Mesothelial cell of epicardium (in vitro differentiated cells): ENCODE measurements at regions not wholly inside any gene's neighbourhood (a gene's known extent, or its start where the extent isn't known, plus 50 kb on each side); places are given as distances from the start of the nearest gene placed in this dataset.
A peak's percentile ranks its signal among the peaks of the same experiment; 100 is the strongest.

ENCODE experiments used
- DNase-seq, 2 experiments: peaks; one replicate each; pipeline ENCODE4 v3.0.0; 2021; ENCODE audit warnings: low spot score in 2 of 2; ENCODE audit not compliant: unreplicated experiment in 2 of 2
- H3K27ac Mint-ChIP-seq: 2 replicates; pipeline ENCODE4 v1.8.0; 2021; ENCODE audit warnings: mixed read lengths
- H3K27me3 Mint-ChIP-seq: 2 replicates; pipeline ENCODE4 v1.8.0; 2021; ENCODE audit warnings: low read depth, mixed read lengths
- H3K36me3 Mint-ChIP-seq: 2 replicates; pipeline ENCODE4 v1.8.0; 2021; ENCODE audit warnings: mixed read lengths
- H3K4me1 Mint-ChIP-seq: 2 replicates; pipeline ENCODE4 v1.8.0; 2021; ENCODE audit warnings: mixed read lengths
- H3K4me3 Mint-ChIP-seq: 2 replicates; pipeline ENCODE4 v1.8.0; 2021; ENCODE audit warnings: mild to moderate bottlenecking, moderate library complexity, mixed read lengths
- H3K9me3 Mint-ChIP-seq: 2 replicates; pipeline ENCODE4 v1.8.0; 2021; ENCODE audit warnings: mixed read lengths
- CTCF ChIP-seq: fragments of 200-600 bp; sonication (generic); IDR thresholded peaks from one replicate; pipeline ENCODE4 v1.5.0; 2021; ENCODE audit warnings: antibody characterized with exemption; ENCODE audit not compliant: unreplicated experiment

GRCh38 chr1:39085174-39085573, 59.0 kb downstream of the NDUFS5 start:
- DNase-seq, result no peak
- no peak overlapping the region for H3K4me3 Mint-ChIP-seq
- no peaks in the 10 kb centered on the region for H3K9me3 Mint-ChIP-seq
- H3K27ac Mint-ChIP-seq, result no peak overlapping the region
- TF ChIP-seq CTCF, result no peak
- no peaks in the 10 kb centered on the region for H3K36me3 Mint-ChIP-seq
- peaks cover 53% of the 10 kb centered on the region for H3K27me3 Mint-ChIP-seq
- H3K4me1 Mint-ChIP-seq, result peaks cover 18% of the 10 kb centered on the region

- no peak for DNase-seq
- Mint-ChIP-seq H3K4me3 (no peak overlapping the region), H3K27ac (no peak overlapping the region), H3K9me3 (no peaks in the 10 kb centered on the region), H3K27me3 (peaks cover 45% of the 10 kb centered on the region), H3K4me1 (peaks cover 17% of the 10 kb centered on the region), H3K36me3 (no peaks in the 10 kb centered on the region)
- no peak for TF ChIP-seq CTCF
These were observed 60.2 kb downstream of the NDUFS5 start for GRCh38 chr1:39086386-39086785.

GRCh38 chr1:39086865-39087409, 60.8 kb downstream of the NDUFS5 start:
- Mint-ChIP-seq H3K4me1 (peaks cover 17% of the 10 kb centered on the region), H3K27ac (peak overlapping the region; percentile 32), H3K27me3 (peaks cover 45% of the 10 kb centered on the region), H3K9me3 (no peaks in the 10 kb centered on the region), H3K36me3 (no peaks in the 10 kb centered on the region), H3K4me3 (no peak overlapping the region)
- no peak for DNase-seq
- TF ChIP-seq CTCF, result no peak

GRCh38 chr1:39087435-39087834, 61.3 kb downstream of the NDUFS5 start:
- no peaks in the 10 kb centered on the region for H3K9me3 Mint-ChIP-seq
- H3K27ac Mint-ChIP-seq, result no peak overlapping the region
- no peaks in the 10 kb centered on the region for H3K36me3 Mint-ChIP-seq
- no peak for TF ChIP-seq CTCF
- peaks cover 12% of the 10 kb centered on the region for H3K4me1 Mint-ChIP-seq
- no peak overlapping the region for H3K4me3 Mint-ChIP-seq
- no peak for DNase-seq
- H3K27me3 Mint-ChIP-seq, result peaks cover 40% of the 10 kb centered on the region

GRCh38 chr1:39088658-39089057, 62.5 kb downstream of the NDUFS5 start:
- no peak for TF ChIP-seq CTCF
- H3K27me3 Mint-ChIP-seq, result peaks cover 28% of the 10 kb centered on the region
- no peaks in the 10 kb centered on the region for H3K36me3 Mint-ChIP-seq
- no peaks in the 10 kb centered on the region for H3K9me3 Mint-ChIP-seq
- no peak overlapping the region for H3K4me3 Mint-ChIP-seq
- no peak overlapping the region for H3K27ac Mint-ChIP-seq
- H3K4me1 Mint-ChIP-seq, result peaks cover 10% of the 10 kb centered on the region
- no peak for DNase-seq
